Neural progenitor cell (in vitro differentiated cells): ENCODE measurements at regions not wholly inside any gene's neighbourhood (a gene's known extent, or its start where the extent isn't known, plus 50 kb on each side); places are given as distances from the start of the nearest gene placed in this dataset.

Experiments
- DNase-seq: peaks from one replicate; pipeline ENCODE4 v3.0.0-alpha.2; 2016; ENCODE audit warnings: low spot score
- H2AFZ ChIP-seq: fragments of 200-600 bp; sonication (generic); replicated peaks from 2 replicates; pipeline ENCODE4 v1.6.1; 2016; ENCODE audit warnings: antibody characterized with exemption
- H3F3A ChIP-seq: fragments of 200-600 bp; sonication (generic); 2 replicates; pipeline ENCODE4 v1.6.1; 2016; ENCODE audit warnings: antibody characterized with exemption, low read depth
- H3K27ac ChIP-seq: fragments of 200-600 bp; sonication (generic); 2 replicates; pipeline ENCODE4 v1.5.1; 2016; ENCODE audit warnings: mild to moderate bottlenecking
- H3K27me3 ChIP-seq: fragments of 200-600 bp; sonication (generic); 2 replicates; pipeline ENCODE4 v1.6.1; 2016; ENCODE audit warnings: mild to moderate bottlenecking, moderate library complexity
- H3K36me3 ChIP-seq: fragments of 200-600 bp; sonication (generic); 2 replicates; pipeline ENCODE4 v1.5.1; 2016
- H3K4me1 ChIP-seq: fragments of 200-600 bp; sonication (generic); 2 replicates; pipeline ENCODE4 v1.6.1; 2016; ENCODE audit warnings: mixed run types
- H3K4me2 ChIP-seq: fragments of 200-600 bp; sonication (generic); 2 replicates; pipeline ENCODE4 v1.6.1; 2016
- H3K4me3 ChIP-seq: fragments of 200-600 bp; sonication (generic); 2 replicates; pipeline ENCODE4 v1.5.1; 2016
- H3K79me2 ChIP-seq: fragments of 200-600 bp; sonication (generic); 2 replicates; pipeline ENCODE4 v1.6.1; 2016; ENCODE audit warnings: low read depth
- H3K9ac ChIP-seq: fragments of 200-600 bp; sonication (generic); 2 replicates; pipeline ENCODE4 v1.6.1; 2016
- H3K9me3 ChIP-seq: fragments of 200-600 bp; sonication (generic); 2 replicates; pipeline ENCODE4 v1.5.1; 2016; ENCODE audit warnings: low read depth
- H4K20me1 ChIP-seq: fragments of 200-600 bp; sonication (generic); 2 replicates; pipeline ENCODE4 v1.6.1; 2016; ENCODE audit warnings: low read depth
- H3K27ac Mint-ChIP-seq: 3 replicates; pipeline ENCODE4 v1.8.0; 2021; ENCODE audit warnings: mixed read lengths
- H3K27me3 Mint-ChIP-seq: 2 replicates; pipeline ENCODE4 v1.8.0; 2022; ENCODE audit warnings: low read depth, mild to moderate bottlenecking, inconsistent platforms, moderate library complexity, mixed read lengths; ENCODE audit not compliant: insufficient read depth
- H3K36me3 Mint-ChIP-seq: 3 replicates; pipeline ENCODE4 v1.8.0; 2021; ENCODE audit warnings: mixed read lengths
- H3K4me1 Mint-ChIP-seq: 3 replicates; pipeline ENCODE4 v1.8.0; 2021; ENCODE audit warnings: mixed read lengths
- H3K4me3 Mint-ChIP-seq: 3 replicates; pipeline ENCODE4 v1.8.0; 2021; ENCODE audit warnings: mild to moderate bottlenecking, moderate library complexity, mixed read lengths
- H3K9me3 Mint-ChIP-seq: 3 replicates; pipeline ENCODE4 v1.8.0; 2020; ENCODE audit warnings: mixed read lengths
- EZH2 ChIP-seq: fragments of 200-600 bp; sonication (generic); IDR thresholded peaks from 2 replicates; pipeline ENCODE4 v1.6.1; 2017; ENCODE audit warnings: antibody characterized with exemption, mild to moderate bottlenecking, moderate library complexity
- EZH2phosphoT487 ChIP-seq: fragments of 200-600 bp; sonication (generic); IDR thresholded peaks from 2 replicates; pipeline ENCODE4 v1.6.1; 2017; ENCODE audit warnings: antibody characterized with exemption
- TF ChIP-seq, protein P1 (sequence below): fragments of 200-600 bp; sonication (generic); IDR thresholded peaks from 2 replicates; pipeline ENCODE4 v1.5.1; 2017; ENCODE audit warnings: antibody characterized with exemption, mild to moderate bottlenecking

DNA sequence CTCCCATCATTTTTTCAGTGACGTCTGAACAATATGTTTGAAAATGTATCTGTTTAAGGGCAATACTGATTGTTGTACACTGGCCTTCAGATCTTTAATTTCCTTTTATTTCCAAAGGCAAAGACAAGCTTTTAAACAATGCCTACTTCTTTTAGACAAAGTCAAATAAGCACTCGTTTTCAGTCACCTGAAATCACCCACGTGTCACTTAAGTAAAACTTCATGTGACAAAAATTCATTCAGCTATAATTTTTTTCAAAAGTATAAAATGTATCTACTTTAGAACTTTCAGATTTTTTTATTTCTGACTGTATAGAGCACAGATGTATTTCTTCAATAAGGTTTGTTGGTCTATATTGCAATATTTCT lies 113.5 kb upstream of the BEND6 start:
- H3K36me3 Mint-ChIP-seq, result peaks cover 1% of the 10 kb centered on the region
- peak overlapping the region; percentile 98 for H3K4me3 Mint-ChIP-seq
- peak overlapping the region; percentile 98 for H3K4me2 ChIP-seq
- H4K20me1 ChIP-seq, result peaks cover 90% of the 10 kb centered on the region
- peak overlapping the region; percentile 96 for H3K4me3 ChIP-seq
- H3K9ac ChIP-seq, result no peak overlapping the region
- peaks cover 91% of the 10 kb centered on the region for H3K79me2 ChIP-seq
- no peaks in the 10 kb centered on the region for H3K36me3 ChIP-seq
- peaks cover 3% of the 10 kb centered on the region for H3K27me3 Mint-ChIP-seq
- no peak for DNase-seq
- H3K4me1 Mint-ChIP-seq, result peaks cover 55% of the 10 kb centered on the region
- H3K4me1 ChIP-seq, result peaks cover 51% of the 10 kb centered on the region
- peaks cover 40% of the 10 kb centered on the region for H3F3A ChIP-seq
- no peak overlapping the region for H2AFZ ChIP-seq
- H3K9me3 Mint-ChIP-seq, result peaks cover 2% of the 10 kb centered on the region
- H3K27me3 ChIP-seq, result no peaks in the 10 kb centered on the region
- no peak overlapping the region for H3K27ac Mint-ChIP-seq
- no peaks in the 10 kb centered on the region for H3K9me3 ChIP-seq
- no peak overlapping the region for H3K27ac ChIP-seq
- TF ChIP-seq, protein P1, sequence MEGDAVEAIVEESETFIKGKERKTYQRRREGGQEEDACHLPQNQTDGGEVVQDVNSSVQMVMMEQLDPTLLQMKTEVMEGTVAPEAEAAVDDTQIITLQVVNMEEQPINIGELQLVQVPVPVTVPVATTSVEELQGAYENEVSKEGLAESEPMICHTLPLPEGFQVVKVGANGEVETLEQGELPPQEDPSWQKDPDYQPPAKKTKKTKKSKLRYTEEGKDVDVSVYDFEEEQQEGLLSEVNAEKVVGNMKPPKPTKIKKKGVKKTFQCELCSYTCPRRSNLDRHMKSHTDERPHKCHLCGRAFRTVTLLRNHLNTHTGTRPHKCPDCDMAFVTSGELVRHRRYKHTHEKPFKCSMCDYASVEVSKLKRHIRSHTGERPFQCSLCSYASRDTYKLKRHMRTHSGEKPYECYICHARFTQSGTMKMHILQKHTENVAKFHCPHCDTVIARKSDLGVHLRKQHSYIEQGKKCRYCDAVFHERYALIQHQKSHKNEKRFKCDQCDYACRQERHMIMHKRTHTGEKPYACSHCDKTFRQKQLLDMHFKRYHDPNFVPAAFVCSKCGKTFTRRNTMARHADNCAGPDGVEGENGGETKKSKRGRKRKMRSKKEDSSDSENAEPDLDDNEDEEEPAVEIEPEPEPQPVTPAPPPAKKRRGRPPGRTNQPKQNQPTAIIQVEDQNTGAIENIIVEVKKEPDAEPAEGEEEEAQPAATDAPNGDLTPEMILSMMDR, result no peak
- TF ChIP-seq EZH2 (no peak), EZH2phosphoT487 (no peak)

DNA sequence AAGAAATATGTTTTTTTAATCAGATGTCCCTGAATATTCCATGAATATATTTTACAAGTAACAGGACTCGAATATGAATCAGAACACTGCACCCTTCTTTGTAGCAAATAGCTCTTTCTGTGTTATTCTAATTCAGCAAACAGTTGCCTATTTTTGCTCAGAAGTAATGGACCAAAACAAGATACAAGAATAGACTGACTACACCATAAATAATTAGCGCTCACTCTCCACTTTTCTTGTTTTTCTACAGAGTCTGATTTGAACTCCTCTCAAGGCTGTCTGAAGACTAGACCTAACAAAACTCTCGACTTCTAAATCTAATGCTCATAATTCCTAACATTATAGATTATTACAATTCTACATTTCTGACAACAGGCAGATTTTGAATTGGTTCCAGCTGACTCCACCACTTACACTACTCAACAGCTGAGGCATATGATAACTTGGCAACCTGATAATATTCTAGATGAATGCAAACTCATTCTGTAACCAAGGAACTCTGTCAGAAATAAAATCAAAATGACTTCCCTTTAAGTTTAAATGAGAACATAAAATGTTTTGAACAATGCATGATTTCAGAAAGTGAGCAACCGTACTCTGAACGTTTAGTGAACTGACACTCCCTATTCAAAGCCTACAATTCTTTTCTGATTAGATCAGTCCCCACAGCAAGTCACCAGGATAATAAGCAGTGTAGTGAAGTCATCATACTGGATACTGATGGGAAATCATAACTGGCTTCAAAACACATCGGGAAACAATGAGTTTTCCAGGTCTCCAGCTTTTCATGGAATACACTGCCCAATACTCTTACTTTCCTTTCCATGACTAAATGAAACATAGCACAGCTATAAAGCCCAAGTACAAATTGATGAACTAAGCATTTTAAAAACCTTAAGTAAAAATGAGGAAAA lies 114.2 kb upstream of the BEND6 start:
- TF ChIP-seq EZH2phosphoT487 (no peak), EZH2 (no peak)
- TF ChIP-seq, protein P1, result no peak

DNA sequence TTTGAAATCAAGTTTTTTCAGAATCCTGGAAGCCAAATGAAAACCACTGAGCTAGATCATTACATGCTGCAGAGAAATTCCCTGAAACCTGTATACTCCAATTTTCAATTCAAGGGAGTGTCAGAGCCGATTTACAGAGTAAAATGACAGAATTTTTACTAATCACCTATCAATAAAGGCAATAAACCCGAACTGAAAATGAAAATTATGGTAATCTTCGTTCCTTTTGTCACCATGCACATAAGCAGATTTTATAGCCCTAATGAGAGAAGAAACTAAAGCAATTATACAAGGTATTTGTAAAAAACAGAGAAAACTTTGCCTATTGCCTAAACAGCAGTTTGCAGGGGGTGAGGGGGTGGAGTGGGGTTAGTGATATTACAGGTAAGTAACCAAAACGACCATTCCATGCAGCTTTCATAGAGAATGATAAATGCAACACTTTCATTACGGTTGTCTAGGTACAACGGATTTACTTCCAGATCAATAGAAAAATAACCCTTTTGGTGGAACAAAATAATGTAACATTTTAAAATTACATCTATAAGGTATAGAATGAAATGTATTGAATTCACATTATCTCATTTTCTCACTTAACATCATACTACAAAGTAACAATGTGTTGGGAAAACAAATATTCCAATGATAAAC lies 115.2 kb upstream of the BEND6 start:
- Histone ChIP-seq H2AFZ (no peak overlapping the region), H3K9me3 (no peaks in the 10 kb centered on the region), H3K79me2 (peaks cover 91% of the 10 kb centered on the region), H4K20me1 (peaks cover 85% of the 10 kb centered on the region), H3K9ac (no peak overlapping the region), H3K27me3 (no peaks in the 10 kb centered on the region), H3K36me3 (no peaks in the 10 kb centered on the region), H3F3A (peaks cover 30% of the 10 kb centered on the region), H3K4me3 (no peak overlapping the region), H3K27ac (no peak overlapping the region), H3K4me1 (peaks cover 51% of the 10 kb centered on the region), H3K4me2 (peak overlapping the region; percentile 98)
- H3K4me1 Mint-ChIP-seq, result peaks cover 51% of the 10 kb centered on the region
- H3K9me3 Mint-ChIP-seq, result peaks cover 8% of the 10 kb centered on the region
- no peak overlapping the region for H3K4me3 Mint-ChIP-seq
- H3K36me3 Mint-ChIP-seq, result peaks cover 9% of the 10 kb centered on the region
- DNase-seq, result no peak
- no peak for TF ChIP-seq EZH2phosphoT487
- TF ChIP-seq EZH2, result no peak
- TF ChIP-seq, protein P1, result no peak
- H3K27me3 Mint-ChIP-seq, result peaks cover 3% of the 10 kb centered on the region
- no peak overlapping the region for H3K27ac Mint-ChIP-seq

More for the DNA sequence above, 114.2 kb upstream of the BEND6 start:
- H3K4me2 ChIP-seq, result peak overlapping the region; percentile 98
- peak overlapping the region; percentile 79 for H3K4me3 Mint-ChIP-seq
- H3F3A ChIP-seq, result peaks cover 40% of the 10 kb centered on the region
- DNase-seq, result no peak
- H3K27me3 Mint-ChIP-seq, result peaks cover 3% of the 10 kb centered on the region
- no peak overlapping the region for H3K9ac ChIP-seq
- H3K27me3 ChIP-seq, result no peaks in the 10 kb centered on the region
- no peaks in the 10 kb centered on the region for H3K36me3 Mint-ChIP-seq
- H3K36me3 ChIP-seq, result no peaks in the 10 kb centered on the region
- H3K27ac ChIP-seq, result no peak overlapping the region
- H3K79me2 ChIP-seq, result peaks cover 91% of the 10 kb centered on the region
- peaks cover 53% of the 10 kb centered on the region for H3K4me1 Mint-ChIP-seq
- H3K27ac Mint-ChIP-seq, result peak overlapping the region; percentile 52
- peak overlapping the region; percentile 96 for H3K4me3 ChIP-seq
- H3K4me1 ChIP-seq, result peaks cover 51% of the 10 kb centered on the region
- H2AFZ ChIP-seq, result no peak overlapping the region
- H4K20me1 ChIP-seq, result peaks cover 85% of the 10 kb centered on the region
- peaks cover 2% of the 10 kb centered on the region for H3K9me3 Mint-ChIP-seq
- H3K9me3 ChIP-seq, result no peaks in the 10 kb centered on the region
